ENCODE measurements at regions not wholly inside any gene's neighbourhood (a gene's known extent, or its start where the extent isn't known, plus 50 kb on each side); places are given as distances from the start of the nearest gene placed in this dataset.

- TF ChIP-seq CTCF (IDR thresholded peaks at IDR 0.05; ENCODE audit: low read depth, low read length): no peak
- no peak overlapping the region for H3K4me3 ChIP-seq (ENCODE audit: low read depth, low read length)
These were observed 555.1 kb upstream of the SALL3 start for GRCh38 chr18:78424403-78425018.

- TF ChIP-seq CTCF (IDR thresholded peaks at IDR 0.05; ENCODE audit: low read depth, low read length): no peak
These were observed 554.6 kb upstream of the SALL3 start for GRCh38 chr18:78425019-78425412.

GRCh38 chr18:78427081-78427480, 552.5 kb upstream of the SALL3 start:
- no peak for TF ChIP-seq CTCF (IDR thresholded peaks at IDR 0.05; ENCODE audit: low read depth, low read length)
- no peak overlapping the region for H3K4me3 ChIP-seq (ENCODE audit: low read depth, low read length)

More at GRCh38 chr18:78425019-78425412, 554.6 kb upstream of the SALL3 start:
- H3K4me3 ChIP-seq (ENCODE audit: low read depth, low read length): no peak overlapping the region

- no peak overlapping the region for H3K4me3 ChIP-seq (ENCODE audit: low read depth, low read length)
- TF ChIP-seq CTCF (IDR thresholded peaks at IDR 0.05; ENCODE audit: low read depth, low read length): no peak
These were observed 550.2 kb upstream of the SALL3 start for GRCh38 chr18:78429127-78430108.

- no peak overlapping the region for H3K4me3 ChIP-seq (ENCODE audit: low read depth, low read length)
- TF ChIP-seq CTCF (IDR thresholded peaks at IDR 0.05; ENCODE audit: low read depth, low read length): no peak
These were observed 549.4 kb upstream of the SALL3 start for GRCh38 chr18:78430131-78430758.

GRCh38 chr18:78431606-78432005, 548.0 kb upstream of the SALL3 start:
- no peak for TF ChIP-seq CTCF (IDR thresholded peaks at IDR 0.05; ENCODE audit: low read depth, low read length)
- H3K4me3 ChIP-seq (ENCODE audit: low read depth, low read length): no peak overlapping the region
